ENCODE measurements at regions not wholly inside any gene's neighbourhood (a gene's known extent, or its start where the extent isn't known, plus 50 kb on each side); places are given as distances from the start of the nearest gene placed in this dataset.
"Not testable (repeated sequence)": the region's sequence is repeated elsewhere in the genome, so short reads cannot be mapped to it uniquely, and the experiment has no call there.

DNA sequence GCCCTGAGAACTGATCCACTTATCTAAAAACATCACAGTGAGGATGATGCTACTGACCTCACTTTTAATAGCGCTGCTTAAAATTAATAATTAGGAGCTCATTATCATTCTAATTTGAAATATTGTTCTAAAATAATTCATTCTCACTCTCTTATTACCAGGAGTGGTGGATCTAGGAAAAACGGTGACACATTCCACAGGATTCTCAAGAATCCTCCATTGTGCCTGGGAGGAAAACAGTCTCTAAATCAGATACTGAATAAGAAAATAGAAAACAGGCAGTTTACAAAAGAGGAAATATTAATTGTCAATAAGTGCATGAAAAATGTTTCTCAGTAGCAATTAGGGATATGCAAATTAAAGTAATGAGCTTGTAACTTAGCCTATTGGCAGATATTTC lies 187.4 kb downstream of the TENT5A start:
- DNase-seq (ENCODE audit: low read depth in 3 of 3, low spot score in 2 of 3): no peak

DNA sequence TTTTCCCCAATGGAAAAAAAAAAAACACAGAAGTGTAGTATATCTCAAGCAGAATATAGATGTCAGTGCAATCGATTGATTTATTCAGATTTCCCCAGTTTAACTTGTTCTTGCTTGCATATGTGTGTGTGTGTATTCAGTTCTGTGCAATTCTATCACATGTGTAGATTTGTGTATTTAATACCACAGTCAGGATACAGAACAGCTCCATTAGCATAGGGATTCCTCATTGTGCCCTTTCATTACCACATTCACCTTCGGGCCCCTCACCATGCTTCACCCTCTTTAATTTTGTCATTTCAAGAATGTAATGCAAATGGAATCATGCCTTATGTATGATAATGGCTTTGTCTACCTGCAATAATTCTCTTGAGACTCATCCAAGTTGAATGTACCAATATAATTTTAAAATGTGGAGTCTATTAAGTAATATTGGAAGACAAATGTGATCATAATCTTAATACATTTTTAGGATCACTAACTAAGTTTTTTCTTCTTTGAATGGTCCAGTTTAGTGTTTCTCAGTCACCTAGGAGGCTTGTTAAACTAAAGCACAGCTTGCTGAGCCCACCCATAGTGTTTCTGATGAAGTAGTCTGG lies 187.9 kb downstream of the TENT5A start:
- no peak for DNase-seq (ENCODE audit: low read depth in 3 of 3, low spot score in 2 of 3)

DNA sequence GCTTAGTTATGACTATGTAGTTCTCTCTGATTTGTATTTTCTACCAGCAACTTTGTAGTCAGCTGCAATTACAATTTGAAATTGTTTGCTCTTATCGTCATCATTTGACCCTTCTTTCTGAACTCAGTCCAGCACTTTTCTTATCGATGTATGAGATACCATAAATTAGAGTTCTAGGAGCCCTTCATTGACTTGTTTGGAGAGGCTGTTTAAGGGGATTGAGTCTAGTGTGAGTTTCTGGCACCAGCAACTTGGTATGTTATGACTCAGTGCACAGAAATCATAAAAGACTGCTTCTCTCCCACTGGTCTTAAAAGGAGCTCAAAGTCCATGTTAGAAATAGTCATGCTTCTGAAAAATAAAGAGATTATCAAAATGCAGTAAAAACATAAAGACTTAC lies 190.3 kb downstream of the TENT5A start:
- DNase-seq (ENCODE audit: low read depth in 3 of 3, low spot score in 2 of 3): no peak

DNA sequence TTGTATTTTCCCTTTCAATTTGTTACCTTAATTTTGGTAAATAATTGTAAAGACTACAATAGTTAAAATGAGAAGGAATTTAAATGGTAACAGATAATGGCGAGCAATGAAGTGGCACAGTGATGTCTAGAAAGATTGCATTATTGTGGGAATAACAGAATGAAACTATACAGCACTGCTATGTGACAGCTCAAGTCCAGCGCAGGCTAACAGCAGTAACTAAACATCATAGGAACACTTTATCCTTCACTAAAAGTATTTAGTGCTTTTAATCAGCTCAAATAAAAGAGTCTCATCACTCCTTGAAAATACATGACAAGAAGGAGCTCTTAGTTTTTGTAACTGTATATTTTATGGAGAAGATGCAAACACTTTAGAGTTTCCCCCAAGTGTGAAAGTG lies 190.8 kb downstream of the TENT5A start:
- no peak for DNase-seq (ENCODE audit: low read depth in 3 of 3, low spot score in 2 of 3)

DNA sequence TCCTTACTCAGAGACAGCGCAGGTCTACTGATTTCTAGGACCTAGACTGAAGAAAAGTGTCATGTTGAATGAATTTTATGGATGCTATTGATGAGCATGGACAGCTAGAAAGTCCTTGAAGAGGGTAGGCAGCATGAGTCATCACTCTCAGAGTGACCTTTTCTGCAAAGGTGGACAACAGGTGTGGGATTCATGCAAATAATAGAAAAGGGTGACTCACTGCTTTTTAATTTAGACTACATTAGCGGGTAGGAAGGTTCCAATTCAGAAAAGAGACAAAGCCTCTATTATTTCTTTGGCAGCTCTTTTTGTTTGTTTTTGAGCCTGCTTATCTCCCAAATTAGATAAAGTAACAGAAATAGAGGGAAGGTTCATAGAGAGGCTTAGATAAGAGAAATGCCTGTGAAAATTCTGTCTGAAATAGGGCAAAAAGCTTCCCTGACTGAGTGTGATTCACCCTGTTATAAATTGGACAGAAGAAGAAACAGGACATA lies 191.4 kb downstream of the TENT5A start:
- DNase-seq (ENCODE audit: low read depth in 3 of 3, low spot score in 2 of 3): no peak

DNA sequence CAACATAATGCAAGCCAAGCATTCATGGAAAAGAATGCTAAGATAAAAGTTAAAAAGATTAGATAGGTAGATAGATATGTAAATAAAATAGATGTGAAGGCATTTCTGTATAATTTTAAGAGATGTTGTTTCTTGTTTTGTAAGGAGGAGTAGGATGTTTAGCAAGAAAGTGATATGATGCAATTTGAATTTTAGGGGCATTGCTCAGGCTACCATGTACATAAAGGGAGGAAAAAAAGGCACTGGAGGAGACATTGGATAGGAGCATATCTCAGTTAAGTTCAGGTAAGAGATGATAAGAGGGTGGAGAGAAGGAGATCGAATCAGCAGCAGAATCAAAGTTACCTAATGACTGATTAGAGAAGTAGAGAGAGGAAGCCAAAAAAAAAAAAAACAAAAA lies 194.7 kb downstream of the TENT5A start:
- no peak for DNase-seq (ENCODE audit: low read depth in 3 of 3, low spot score in 2 of 3)

DNA sequence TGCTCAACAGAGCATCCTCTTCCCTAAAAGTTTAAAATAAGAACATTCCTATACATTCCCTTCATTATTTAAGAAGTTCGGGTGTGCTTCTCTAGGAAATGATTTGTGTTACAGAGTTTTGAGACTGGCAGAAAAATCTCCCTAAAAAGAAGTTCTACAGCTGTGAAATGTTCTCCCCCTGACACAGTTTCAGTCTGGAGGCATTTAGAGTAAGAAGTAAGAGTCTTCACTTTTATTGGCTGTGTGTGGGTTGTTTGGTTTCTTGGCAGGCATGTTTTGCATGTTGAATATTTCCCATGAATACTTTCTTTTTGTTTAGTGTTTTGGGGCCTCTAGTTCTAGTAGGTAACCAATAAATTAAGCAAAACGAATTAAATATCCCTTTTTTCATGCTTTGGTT lies 195.9 kb downstream of the TENT5A start:
- no peak for DNase-seq (ENCODE audit: low read depth in 3 of 3, low spot score in 2 of 3)

DNA sequence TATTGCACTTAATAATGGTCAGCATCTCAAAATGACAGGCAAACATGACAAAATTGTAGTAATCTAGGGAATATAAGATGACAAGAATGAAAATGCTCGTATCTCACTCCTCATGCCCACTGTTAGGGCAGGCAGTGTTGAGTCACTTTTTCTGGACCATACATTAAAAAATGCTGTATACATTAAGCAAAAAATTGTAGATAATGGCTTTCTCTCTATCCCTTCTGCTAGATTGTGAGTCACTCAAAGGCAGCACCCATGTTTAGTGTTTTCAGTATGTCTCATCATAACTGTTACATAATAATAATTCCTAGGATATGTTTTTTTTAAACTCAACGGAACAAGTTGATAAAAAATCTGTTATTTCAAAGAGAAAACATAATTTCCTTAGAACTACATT lies 199.3 kb downstream of the TENT5A start:
- DNase-seq (ENCODE audit: low read depth in 3 of 3, low spot score in 2 of 3): no peak

DNA sequence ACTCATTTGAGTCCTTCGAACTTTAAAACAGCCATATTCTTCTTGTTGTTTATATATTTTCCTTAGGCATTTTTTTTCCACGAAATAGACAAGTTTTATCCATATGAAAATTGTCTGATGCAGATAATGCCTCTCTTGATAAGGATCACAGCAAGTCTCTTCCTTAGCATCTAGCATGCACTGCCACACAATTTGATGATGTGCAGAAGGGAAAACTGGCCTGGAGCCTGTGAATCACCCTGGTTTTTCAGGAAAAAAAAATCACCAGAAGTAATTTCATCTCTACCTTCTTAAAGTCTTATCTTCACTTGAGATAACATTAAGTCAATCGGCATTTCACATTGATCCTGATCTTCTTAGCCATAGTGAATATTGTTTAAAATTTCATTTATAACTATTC lies 199.8 kb downstream of the TENT5A start:
- no peak for DNase-seq (ENCODE audit: low read depth in 3 of 3, low spot score in 2 of 3)

DNA sequence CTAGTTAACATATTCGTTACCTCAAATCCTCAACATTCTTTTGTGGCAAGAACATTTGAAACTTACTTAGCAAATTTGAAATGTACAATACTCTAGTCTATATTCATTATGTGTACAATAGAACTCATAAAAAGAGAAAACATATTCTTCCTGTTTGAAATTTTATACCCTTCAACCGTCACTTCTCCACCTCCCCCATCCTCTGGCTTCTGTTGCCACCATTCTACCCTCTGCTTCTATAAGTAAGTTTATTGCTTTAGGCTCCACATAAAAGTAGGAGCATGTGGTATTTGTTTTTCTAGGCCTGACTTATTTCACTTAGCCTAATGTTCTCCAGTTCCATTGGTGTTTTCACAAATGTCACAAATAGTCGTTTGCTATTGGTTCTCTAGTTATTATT lies 205.3 kb downstream of the TENT5A start:
- DNase-seq (ENCODE audit: low read depth in 3 of 3, low spot score in 2 of 3): no peak

DNA sequence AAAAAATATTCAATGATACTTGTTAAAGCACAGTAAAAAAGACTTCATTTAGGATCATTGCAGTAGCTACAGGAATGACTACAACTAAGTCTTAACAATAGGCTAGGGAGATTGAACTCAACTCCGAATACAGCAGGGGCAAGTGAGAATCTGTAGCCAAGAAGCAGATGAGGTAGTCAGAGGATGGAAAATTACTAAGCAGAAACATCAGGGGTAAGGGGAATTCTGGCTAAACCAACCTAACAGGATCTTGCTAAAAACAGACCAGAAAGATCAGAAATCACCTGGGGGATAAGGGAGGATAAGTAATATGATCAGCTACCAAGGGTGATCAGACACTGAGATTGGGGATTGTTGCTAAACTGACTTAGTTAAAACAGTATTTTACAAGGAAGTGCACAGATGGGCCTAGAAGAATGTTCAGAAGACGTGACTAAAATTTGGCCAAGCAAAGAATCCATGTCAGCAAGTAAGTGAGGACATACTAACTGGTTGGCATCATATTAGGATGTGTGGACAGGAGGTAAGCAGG lies 217.5 kb downstream of the TENT5A start:
- no peak for DNase-seq (ENCODE audit: low read depth in 3 of 3, low spot score in 2 of 3)

DNA sequence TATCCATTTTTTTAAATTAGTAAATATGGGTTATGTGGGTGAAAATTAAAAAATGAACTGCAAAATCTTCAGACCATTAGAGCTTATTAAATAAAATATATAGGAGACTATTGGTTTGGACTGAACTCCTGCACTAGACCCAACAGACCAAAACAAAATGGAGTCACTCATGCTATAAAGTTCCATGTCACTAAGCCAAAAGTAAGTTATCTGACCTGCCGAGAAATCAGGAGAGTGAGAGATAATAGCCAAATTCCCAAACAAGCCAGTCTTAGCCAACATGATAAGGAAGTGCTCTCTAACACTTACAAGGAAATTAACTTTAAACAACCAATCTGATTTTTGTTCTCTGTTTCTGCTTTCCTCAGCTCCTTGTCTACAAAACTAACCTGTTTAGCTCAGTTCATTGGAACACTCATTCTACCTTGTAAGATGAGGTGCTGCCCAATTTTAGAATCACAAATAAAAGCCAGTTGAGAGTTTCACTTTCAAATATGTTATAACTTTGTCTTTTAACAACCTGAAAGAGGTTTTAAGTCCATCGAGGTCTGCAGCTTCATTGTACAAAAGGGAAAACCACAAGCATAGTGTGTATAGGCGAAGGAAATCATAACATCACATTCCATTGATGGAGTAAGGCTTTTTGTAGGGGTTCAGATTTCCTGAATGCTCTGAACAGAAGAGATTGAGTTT lies 220.5 kb downstream of the TENT5A start:
- DNase-seq (ENCODE audit: low read depth in 3 of 3, low spot score in 2 of 3): no peak

DNA sequence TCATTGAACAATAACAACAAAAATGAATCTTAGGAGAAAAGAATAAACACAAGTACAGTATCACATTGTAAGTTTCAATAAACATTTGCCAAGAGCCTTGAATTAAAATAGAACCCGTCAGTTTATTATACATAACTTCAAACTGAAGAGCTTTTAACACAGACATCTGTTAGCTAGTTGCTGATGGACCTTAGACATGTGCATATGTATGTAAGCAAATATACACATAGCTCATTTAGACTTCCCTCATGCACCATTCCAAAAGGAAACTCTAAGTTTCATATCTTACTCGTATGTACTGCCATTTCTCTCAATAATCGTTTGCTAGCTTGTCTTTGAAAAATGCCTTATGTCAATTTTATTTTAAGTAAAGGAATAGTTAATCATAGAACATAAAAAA lies 235.0 kb downstream of the TENT5A start:
- DNase-seq (ENCODE audit: low read depth in 3 of 3, low spot score in 2 of 3): no peak

DNA sequence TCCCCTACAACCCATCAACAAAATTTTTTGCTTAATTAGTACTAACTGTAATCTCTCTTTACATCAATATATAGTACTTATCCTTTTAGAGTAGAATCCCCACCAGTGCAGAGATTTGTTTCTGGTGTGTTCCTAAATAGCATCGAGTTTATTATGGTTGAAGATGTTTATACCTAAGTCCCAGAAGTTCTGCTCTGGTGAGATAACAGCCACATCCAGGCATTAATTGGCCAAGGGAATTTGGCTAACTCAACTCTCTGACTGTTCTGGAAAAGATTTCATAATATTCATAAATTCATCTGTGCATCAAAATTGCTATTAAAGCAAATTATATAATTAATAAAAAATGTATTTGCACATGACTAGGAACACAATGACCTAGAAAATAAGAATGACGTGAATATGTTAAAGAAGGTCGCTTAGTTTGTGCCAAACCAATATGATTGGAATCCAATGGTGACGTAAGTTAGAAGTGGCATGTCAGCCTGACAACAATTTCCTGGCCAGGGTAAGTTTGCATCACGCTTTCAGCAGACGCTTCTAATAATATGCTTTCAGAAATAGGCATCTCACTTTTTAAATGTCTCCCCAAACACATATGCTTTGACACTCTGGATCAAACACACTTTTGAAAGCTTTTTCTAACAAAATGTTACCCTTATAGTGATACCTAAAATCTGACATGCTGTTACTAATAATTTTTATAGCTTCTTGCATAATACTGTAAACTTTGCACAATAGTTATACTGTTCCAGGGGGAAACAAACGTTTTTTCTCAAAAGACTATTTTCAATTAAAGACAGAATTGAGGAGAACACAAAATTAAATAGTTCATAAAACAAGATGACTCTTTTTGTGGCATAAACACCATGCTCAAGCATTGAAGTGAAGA lies 236.7 kb downstream of the TENT5A start:
- DNase-seq (ENCODE audit: low read depth in 3 of 3, low spot score in 2 of 3): no peak

DNA sequence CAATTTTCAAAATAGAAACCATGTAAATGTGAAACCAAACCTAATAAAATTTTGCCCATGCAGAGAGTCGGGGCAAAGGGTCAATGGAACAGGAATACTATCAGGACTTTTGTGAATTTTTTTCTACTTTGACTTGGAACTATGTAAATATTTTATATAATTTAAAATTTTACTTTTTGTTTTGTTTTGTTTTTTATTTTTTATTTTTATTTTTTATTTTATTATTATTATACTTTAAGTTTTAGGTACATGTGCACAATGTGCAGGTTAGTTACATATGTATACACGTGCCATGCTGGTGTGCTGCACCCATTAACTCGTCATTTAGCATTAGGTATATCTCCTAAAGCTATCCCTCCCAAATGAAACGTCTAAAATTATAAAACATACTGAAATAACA lies 238.3 kb downstream of the TENT5A start:
- not testable (repeated sequence) for DNase-seq (ENCODE audit: low read depth in 3 of 3, low spot score in 2 of 3)

DNA sequence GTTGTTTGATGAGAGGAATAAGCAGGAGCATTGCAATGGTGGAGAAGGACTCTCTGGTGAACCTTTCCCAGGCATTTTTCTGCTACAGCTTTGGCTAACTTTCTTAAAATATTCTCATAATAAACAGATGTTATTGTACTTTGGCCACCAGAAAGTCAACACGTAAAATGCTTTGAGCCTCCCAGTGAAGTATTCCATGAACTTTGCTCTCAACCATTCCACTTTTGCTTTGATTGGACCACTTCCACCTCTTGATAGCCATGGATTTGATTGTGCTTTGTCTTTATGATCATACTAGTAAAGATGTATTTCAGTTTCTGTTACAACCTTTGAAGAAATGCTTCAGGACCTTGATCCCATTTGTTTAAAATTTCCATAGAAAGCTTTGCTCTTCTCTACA lies 241.1 kb downstream of the TENT5A start:
- DNase-seq (ENCODE audit: low read depth in 3 of 3, low spot score in 2 of 3): no peak

DNA sequence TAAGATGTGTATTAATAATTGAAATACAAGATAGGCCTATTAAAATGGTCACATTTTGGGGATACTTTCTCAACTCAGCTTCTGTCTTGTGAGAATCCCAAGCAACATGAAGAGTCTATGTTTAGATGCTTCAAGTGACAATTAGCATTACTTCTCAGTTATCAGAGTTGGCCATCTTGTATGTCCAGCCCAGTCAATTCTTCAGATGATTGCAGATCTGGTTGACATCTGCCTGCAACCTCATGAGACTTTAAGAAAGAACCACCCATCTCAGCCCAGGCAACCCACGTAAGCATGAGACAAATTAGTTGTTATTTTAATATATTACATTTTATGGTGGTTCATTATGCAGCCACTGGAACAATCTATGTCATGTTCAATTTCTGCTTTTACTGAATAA lies 256.5 kb downstream of the TENT5A start:
- no peak for DNase-seq (ENCODE audit: low read depth in 3 of 3, low spot score in 2 of 3)

DNA sequence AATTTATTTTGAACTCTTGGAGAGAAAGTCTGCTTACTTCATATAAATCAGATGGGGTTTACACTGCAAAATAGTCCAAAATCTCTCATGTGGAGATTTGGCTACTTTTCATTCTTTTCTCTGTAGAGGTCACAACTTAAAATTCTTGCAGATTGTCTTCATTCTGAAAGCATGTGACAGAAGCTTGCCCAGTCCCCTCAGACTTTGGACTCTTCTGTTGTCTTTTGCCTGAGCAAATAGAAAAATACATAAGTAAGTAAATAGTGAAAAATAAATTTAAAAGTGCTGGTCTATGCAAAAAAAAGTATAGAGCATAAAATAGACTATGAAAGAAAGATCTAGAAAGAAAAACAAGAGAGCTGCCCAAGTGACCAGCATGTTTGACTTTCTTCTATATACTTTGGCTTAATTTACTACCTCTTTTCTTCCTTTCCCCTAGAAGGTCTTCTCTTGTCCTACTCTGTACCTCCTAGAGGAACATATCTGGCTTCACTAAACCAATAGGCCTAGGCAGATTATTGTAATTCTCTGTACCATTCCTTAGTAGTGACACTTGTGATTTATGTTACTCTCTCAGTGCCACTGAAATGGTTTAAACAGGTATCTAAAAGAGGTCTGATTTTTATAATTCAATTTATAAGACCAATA lies 260.9 kb downstream of the TENT5A start:
- no peak for DNase-seq (ENCODE audit: low read depth in 3 of 3, low spot score in 2 of 3)

DNA sequence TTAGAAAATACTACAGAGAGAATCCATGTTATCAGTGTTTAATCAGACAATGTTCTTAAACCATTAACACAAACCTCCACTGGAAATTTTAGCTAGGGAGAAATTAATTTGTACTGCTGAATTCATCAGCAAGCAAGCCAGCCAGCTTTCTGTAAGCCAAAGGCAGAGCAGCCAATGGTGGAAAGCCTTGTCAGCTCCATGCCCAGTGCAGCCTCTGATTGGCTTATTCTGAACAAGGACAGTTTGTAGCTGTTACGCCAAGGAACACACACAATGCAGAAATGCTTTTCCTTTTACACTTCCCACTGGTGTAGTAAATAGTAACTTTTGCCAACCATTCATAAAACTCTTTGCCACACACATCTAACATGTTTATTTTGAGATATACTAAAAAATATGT lies 265.0 kb downstream of the TENT5A start:
- DNase-seq (ENCODE audit: low read depth in 3 of 3, low spot score in 2 of 3): no peak

DNA sequence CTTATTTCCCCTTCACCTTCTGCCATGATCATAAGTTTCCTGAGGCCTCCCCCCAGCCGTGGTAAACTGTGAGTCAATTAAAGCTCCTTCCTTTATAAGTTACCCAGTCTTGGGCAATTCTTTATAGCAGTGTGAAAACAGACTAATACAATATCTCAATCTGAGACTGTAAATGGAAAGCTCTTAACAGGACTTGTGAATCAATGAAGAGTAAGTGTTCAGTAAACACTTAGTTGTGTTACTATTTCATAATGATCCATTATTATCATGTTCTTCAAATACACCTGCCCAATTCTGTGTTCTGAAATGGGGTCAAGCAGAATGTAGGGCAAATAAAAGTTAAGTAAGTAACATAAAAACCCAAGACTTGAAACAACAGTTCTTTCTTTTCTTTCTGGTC lies 266.2 kb downstream of the TENT5A start:
- DNase-seq (ENCODE audit: low read depth in 3 of 3, low spot score in 2 of 3): no peak

DNA sequence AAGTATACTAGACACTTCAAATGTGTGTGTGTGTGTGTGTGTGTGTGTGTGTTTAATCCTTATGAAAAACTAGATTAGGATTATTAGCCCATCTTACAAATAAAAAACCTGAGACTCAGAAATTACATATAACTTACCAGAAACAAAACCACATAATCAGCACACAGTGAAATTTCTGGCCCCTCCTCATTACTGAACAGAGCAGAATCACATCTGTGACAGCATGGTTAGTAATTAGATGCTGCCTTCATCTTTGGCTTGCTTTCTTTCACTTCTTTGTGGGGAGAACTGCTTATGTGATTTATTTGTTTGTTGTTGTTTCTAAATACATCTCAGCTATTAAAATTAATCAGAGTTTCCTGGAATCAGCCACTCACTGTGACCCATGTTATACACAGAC lies 267.1 kb downstream of the TENT5A start:
- DNase-seq (ENCODE audit: low read depth in 3 of 3, low spot score in 2 of 3): no peak
